HCT116 (cell line): ENCODE measurements at regions not wholly inside any gene's neighbourhood (a gene's known extent, or its start where the extent isn't known, plus 50 kb on each side); places are given as distances from the start of the nearest gene placed in this dataset.

Experiments used
- ATAC-seq: fragments of 200-7000 bp; cut with Tn5 transposase; 2 replicates; pipeline ENCODE4 v1.9.1; 2020; ENCODE audit warnings: mild to moderate bottlenecking, moderate library complexity
- BruUV-seq: library from RNA; stranded (reverse); fragments of 400-500 nt; replicated peaks from 2 replicates; lab custom pipeline; 2021; lab: Mats Ljungman, UMichigan
- CTCF ChIA-PET: fragments of 300-600 bp; sonication (Branson Sonifier 250); formaldehyde crosslinking; loops from one replicate; lab custom pipeline; 2021; ENCODE audit warnings: antibody characterized with exemption; lab: Charles Lee
- POLR2A ChIA-PET: fragments of 300-600, 350-600 bp; sonication (Branson Sonifier 250); formaldehyde crosslinking; loops from one replicate; lab custom pipeline; 2021; ENCODE audit warnings: antibody characterized with exemption; lab: Charles Lee
- RAD21 ChIA-PET, 2 experiments: fragments of 300-600 bp; sonication (Branson Sonifier 250); formaldehyde crosslinking; loops; one replicate each; lab custom pipeline; 2023; ENCODE audit warnings: low total read pairs in 2 of 2; ENCODE audit not compliant: uncharacterized antibody in 2 of 2, unreplicated experiment in 2 of 2, low non-redundant PET in 1 of 2; lab: Charles Lee
- DNase-seq: peaks from one replicate; pipeline ENCODE4 v3.0.0-alpha.2; 2010; ENCODE audit warnings: low read depth, low spot score
- H2AFZ ChIP-seq: fragments of 200-600 bp; shearing (Covaris generic), sonication (generic); 2 replicates; pipeline ENCODE4 v1.6.1; 2017; ENCODE audit warnings: low read depth, mixed run types, mixed read lengths, antibody characterized with exemption, low read length; ENCODE audit not compliant: poor library complexity, severe bottlenecking
- H3K27ac ChIP-seq: 2 replicates; pipeline ENCODE4 v1.5.1; 2012; ENCODE audit warnings: low read depth, low read length
- H3K27me3 ChIP-seq: fragments of 200-600 bp; sonication (generic); 2 replicates; pipeline ENCODE4 v1.6.1; 2016; ENCODE audit warnings: mixed run types, low read length, mixed read lengths; ENCODE audit not compliant: insufficient read depth
- H3K36me3 ChIP-seq, 2 experiments: fragments of 200-500 bp in 1 of 2; fragments of 200-600 bp in 1 of 2; sonication (Bioruptor generic) in 1 of 2; sonication (generic) in 1 of 2; 2 replicates each; pipeline versions ENCODE4 v1.5.1 to v1.6.1; 2014 to 2016; ENCODE audit warnings: low read length in 2 of 2, inconsistent platforms in 1 of 2, mixed read lengths in 1 of 2, mixed run types in 1 of 2; ENCODE audit not compliant: insufficient read depth in 2 of 2, control insufficient read depth in 1 of 2
- H3K4me1 ChIP-seq, 2 experiments: fragments of 200-600 bp in 1 of 2; sonication (generic) in 1 of 2; 2 replicates each; pipeline versions ENCODE4 v1.5.1 to v1.6.1; 2012 to 2017; ENCODE audit warnings: low read length in 2 of 2, inconsistent platforms in 1 of 2, mild to moderate bottlenecking in 1 of 2, mixed read lengths in 1 of 2, mixed run types in 1 of 2, moderate library complexity in 1 of 2; ENCODE audit not compliant: insufficient read depth in 2 of 2, control insufficient read depth in 1 of 2
- H3K4me2 ChIP-seq: fragments of 200-600 bp; sonication (generic); 2 replicates; pipeline ENCODE4 v1.6.1; 2017; ENCODE audit warnings: mixed run types, low read length, mixed read lengths
- H3K4me3 ChIP-seq, 2 experiments: fragments of 200-600 bp in 1 of 2; sonication (generic) in 1 of 2; replicated peaks in 1 of 2; 2 replicates each; pipeline ENCODE4 v1.5.1; 2011 to 2016; ENCODE audit warnings: low read length in 2 of 2, control low read depth in 1 of 2, low read depth in 1 of 2, mild to moderate bottlenecking in 1 of 2, mixed read lengths in 1 of 2, mixed run types in 1 of 2
- H3K79me2 ChIP-seq: fragments of 200-600 bp; sonication (generic); 2 replicates; pipeline ENCODE4 v1.6.1; 2017; ENCODE audit warnings: mild to moderate bottlenecking, mixed run types, low read length, moderate library complexity, mixed read lengths; ENCODE audit not compliant: insufficient read depth
- H3K9ac ChIP-seq: fragments of 200-600 bp; sonication (generic); 2 replicates; pipeline ENCODE4 v1.6.1; 2016; ENCODE audit warnings: low read length, mixed read lengths
- H3K9me2 ChIP-seq: fragments of 200-600 bp; sonication (generic), shearing (Covaris generic); 2 replicates; pipeline ENCODE4 v1.6.1; 2017; ENCODE audit warnings: mixed run types, mild to moderate bottlenecking, moderate library complexity; ENCODE audit not compliant: insufficient read depth
- H3K9me3 ChIP-seq, 2 experiments: fragments of 200-500 bp in 1 of 2; fragments of 200-600 bp in 1 of 2; sonication (Bioruptor generic) in 1 of 2; sonication (generic) in 1 of 2; 2 replicates each; pipeline ENCODE4 v1.6.1; 2014 to 2017; ENCODE audit warnings: low read length in 2 of 2, mixed read lengths in 2 of 2, inconsistent platforms in 1 of 2, low read depth in 1 of 2, mild to moderate bottlenecking in 1 of 2, mixed run types in 1 of 2, moderate library complexity in 1 of 2; ENCODE audit not compliant: control insufficient read depth in 1 of 2, insufficient read depth in 1 of 2
- H4K20me1 ChIP-seq: fragments of 200-600 bp; sonication (generic), shearing (Covaris generic); 2 replicates; pipeline ENCODE4 v1.6.1; 2017; ENCODE audit warnings: mixed run types, mild to moderate bottlenecking, moderate library complexity; ENCODE audit not compliant: insufficient read depth
- EGR1 ChIP-seq: IDR thresholded peaks from 2 replicates; pipeline ENCODE4 v1.6.1; 2012; ENCODE audit warnings: low read depth
- ELF1 ChIP-seq: IDR thresholded peaks from 2 replicates; pipeline ENCODE4 v1.6.1; 2012; ENCODE audit warnings: low read depth, borderline replicate concordance
- EZH2phosphoT487 ChIP-seq: fragments of 200-600 bp; IDR thresholded peaks from 2 replicates; pipeline ENCODE4 v1.6.1; 2018; ENCODE audit warnings: antibody characterized with exemption, borderline replicate concordance
- FOSL1 ChIP-seq: IDR thresholded peaks from 2 replicates; pipeline ENCODE4 v1.6.1; 2012; ENCODE audit warnings: low read depth
- POLR2A ChIP-seq: IDR thresholded peaks from 2 replicates; pipeline ENCODE4 v1.7.0; 2011; ENCODE audit warnings: borderline replicate concordance; ENCODE audit not compliant: insufficient read depth, insufficient read length; ENCODE audit errors: extremely low read depth
- SIN3A ChIP-seq: IDR thresholded peaks from 2 replicates; pipeline ENCODE4 v1.6.1; 2012; ENCODE audit warnings: low read depth
- SRF ChIP-seq: IDR thresholded peaks from 2 replicates; pipeline ENCODE4 v1.6.1; 2012; ENCODE audit warnings: low read depth
- TCF7L2 ChIP-seq: IDR thresholded peaks from 2 replicates; pipeline ENCODE4 v1.7.0; 2011; ENCODE audit warnings: borderline replicate concordance, inconsistent platforms; ENCODE audit not compliant: insufficient read depth, insufficient read length; ENCODE audit errors: extremely low read depth
- YY1 ChIP-seq: IDR thresholded peaks from 2 replicates; pipeline ENCODE4 v1.6.1; 2011; ENCODE audit warnings: low read length, low read depth, moderate library complexity, mild to moderate bottlenecking; ENCODE audit not compliant: insufficient replicate concordance; ENCODE audit errors: extremely low read depth
- intact Hi-C: fragments of 100-400 bp; cut with micrococcal nuclease; formaldehyde crosslinking; loops from 2 replicates; pipeline ENCODE4 v1.10.0; 2022
- TF ChIP-seq, protein P1 (sequence below), 3 experiments: fragments of 200-600 bp in 1 of 3; sonication (generic) in 1 of 3; IDR thresholded peaks in 2 of 3; conservative IDR thresholded peaks in 1 of 3; 2 replicates each; pipeline ENCODE4 v1.5.1; 2012 to 2017; ENCODE audit warnings: low read depth in 2 of 3, low read length in 2 of 3, antibody characterized with exemption in 1 of 3, borderline replicate concordance in 1 of 3, control low read depth in 1 of 3, mild to moderate bottlenecking in 1 of 3, mixed read lengths in 1 of 3, mixed run types in 1 of 3, moderate library complexity in 1 of 3; ENCODE audit not compliant: insufficient read depth in 1 of 3
- TF ChIP-seq, protein P2 (sequence below): IDR thresholded peaks from 2 replicates; pipeline ENCODE4 v1.6.1; 2012

DNA sequence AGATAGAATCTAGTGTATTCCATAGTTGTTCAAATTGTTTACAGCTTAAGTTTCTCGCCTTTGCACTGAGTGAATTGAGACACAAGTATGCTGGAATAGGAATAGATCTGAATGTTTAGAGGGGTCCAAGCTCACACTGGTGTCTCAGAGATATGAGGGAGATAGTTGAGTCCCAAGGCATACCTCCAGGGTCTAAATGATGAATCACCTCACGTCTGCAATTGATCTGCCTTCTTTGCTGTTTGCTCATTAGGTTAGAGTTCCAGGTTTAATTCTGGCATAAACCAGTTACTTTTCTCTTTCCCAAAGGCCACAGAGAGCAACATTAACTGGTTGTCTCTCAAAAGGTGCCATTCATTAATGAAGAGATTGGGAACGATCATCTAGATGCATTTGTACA lies 106.3 kb upstream of the MME start:
- no peak overlapping the region for H2AFZ ChIP-seq
- no peaks in the 10 kb centered on the region for H3K79me2 ChIP-seq
- DNase-seq, result no peak
- no peak overlapping the region for H3K4me3 ChIP-seq
- no peak overlapping the region for H3K27ac ChIP-seq
- H4K20me1 ChIP-seq, result no peaks in the 10 kb centered on the region
- no peaks in the 10 kb centered on the region for H3K36me3 ChIP-seq
- ChIA-PET POLR2A (no interaction called here), RAD21 (no interaction called here), CTCF (no interaction called here)
- H3K9ac ChIP-seq, result no peak overlapping the region
- H3K9me2 ChIP-seq, result no peaks in the 10 kb centered on the region
- H3K4me1 ChIP-seq, result no peaks in the 10 kb centered on the region
- no peak for ATAC-seq
- BruUV-seq, result no TSS peak
- intact Hi-C loops, result no loop called here
- no peaks in the 10 kb centered on the region for H3K9me3 ChIP-seq
- no peak overlapping the region for H3K4me2 ChIP-seq
- TF ChIP-seq EZH2phosphoT487 (no peak), POLR2A (no peak), SIN3A (no peak), EGR1 (no peak), YY1 (no peak), SRF (no peak), TCF7L2 (no peak), FOSL1 (no peak), ELF1 (no peak)
- TF ChIP-seq, protein P1, sequence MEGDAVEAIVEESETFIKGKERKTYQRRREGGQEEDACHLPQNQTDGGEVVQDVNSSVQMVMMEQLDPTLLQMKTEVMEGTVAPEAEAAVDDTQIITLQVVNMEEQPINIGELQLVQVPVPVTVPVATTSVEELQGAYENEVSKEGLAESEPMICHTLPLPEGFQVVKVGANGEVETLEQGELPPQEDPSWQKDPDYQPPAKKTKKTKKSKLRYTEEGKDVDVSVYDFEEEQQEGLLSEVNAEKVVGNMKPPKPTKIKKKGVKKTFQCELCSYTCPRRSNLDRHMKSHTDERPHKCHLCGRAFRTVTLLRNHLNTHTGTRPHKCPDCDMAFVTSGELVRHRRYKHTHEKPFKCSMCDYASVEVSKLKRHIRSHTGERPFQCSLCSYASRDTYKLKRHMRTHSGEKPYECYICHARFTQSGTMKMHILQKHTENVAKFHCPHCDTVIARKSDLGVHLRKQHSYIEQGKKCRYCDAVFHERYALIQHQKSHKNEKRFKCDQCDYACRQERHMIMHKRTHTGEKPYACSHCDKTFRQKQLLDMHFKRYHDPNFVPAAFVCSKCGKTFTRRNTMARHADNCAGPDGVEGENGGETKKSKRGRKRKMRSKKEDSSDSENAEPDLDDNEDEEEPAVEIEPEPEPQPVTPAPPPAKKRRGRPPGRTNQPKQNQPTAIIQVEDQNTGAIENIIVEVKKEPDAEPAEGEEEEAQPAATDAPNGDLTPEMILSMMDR (IDR thresholded peaks at IDR 0.05 in 2 of 3, conservative IDR thresholded peaks at IDR 0.05 in 1 of 3; ENCODE audit: borderline replicate concordance in 1 of 3, insufficient read depth in 1 of 3, low read depth in 2 of 3, low read length in 2 of 3), result no peak
- TF ChIP-seq, protein P2, sequence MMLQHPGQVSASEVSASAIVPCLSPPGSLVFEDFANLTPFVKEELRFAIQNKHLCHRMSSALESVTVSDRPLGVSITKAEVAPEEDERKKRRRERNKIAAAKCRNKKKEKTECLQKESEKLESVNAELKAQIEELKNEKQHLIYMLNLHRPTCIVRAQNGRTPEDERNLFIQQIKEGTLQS, result no peak
- H3K27me3 ChIP-seq, result no peaks in the 10 kb centered on the region
